T-cell (primary cell): ENCODE measurements at regions not wholly inside any gene's neighbourhood (a gene's known extent, or its start where the extent isn't known, plus 50 kb on each side); places are given as distances from the start of the nearest gene placed in this dataset.

Experiments used
- ATAC-seq, 4 experiments: fragments of 200-7000 bp in 3 of 4; fragments of 150-1000 bp in 1 of 4; cut with Tn5 transposase; replicated peaks in 1 of 4; 1 replicate in 3 of 4; 2 replicates in 1 of 4; pipeline ENCODE4 v1.10.0; 2021; ENCODE audit warnings: moderate library complexity in 3 of 4, mild to moderate bottlenecking in 2 of 4, moderate number of reproducible peaks in 1 of 4
- CTCF ChIA-PET, 2 donors: fragments of 300-600 bp; sonication (Branson Sonifier 250); formaldehyde crosslinking; loops; one replicate each; lab custom pipeline; 2022; ENCODE audit warnings: antibody characterized with exemption in 2 of 2; lab: Charles Lee
- POLR2A ChIA-PET, 2 donors: fragments of 300-600 bp; sonication (Branson Sonifier 250); formaldehyde crosslinking; loops; one replicate each; lab custom pipeline; 2022; ENCODE audit warnings: antibody characterized with exemption in 2 of 2; lab: Charles Lee
- DNase-seq, 35 experiments: peaks; one replicate each; pipeline versions ENCODE4 v3.0.0 to v3.0.0-alpha.2; 2013 to 2023
- H3K27ac ChIP-seq: one replicate; pipeline ENCODE4 v1.5.1; 2013; ENCODE audit warnings: low read length
- H3K27me3 ChIP-seq, 2 experiments: replicated peaks in 1 of 2; 1 replicate in 1 of 2; 2 replicates in 1 of 2; pipeline versions ENCODE4 v1.6.1 to v1.7.0; 2013; ENCODE audit warnings: low read length in 1 of 2, mixed read lengths in 1 of 2; ENCODE audit not compliant: control insufficient read depth in 2 of 2, insufficient read depth in 2 of 2; ENCODE audit errors: extremely low read depth in 1 of 2
- H3K36me3 ChIP-seq, 2 donors: 1 replicate in 1 of 2; 2 replicates in 1 of 2; pipeline versions ENCODE4 v1.6.1 to v1.7.0; 2013; ENCODE audit warnings: low read length in 1 of 2; ENCODE audit not compliant: control insufficient read depth in 2 of 2, insufficient read depth in 1 of 2; ENCODE audit errors: extremely low read depth in 1 of 2
- H3K4me1 ChIP-seq, 2 experiments: 1 replicate in 1 of 2; 2 replicates in 1 of 2; pipeline versions ENCODE4 v1.6.1 to v1.7.0; 2013; ENCODE audit warnings: low read length in 2 of 2, mixed read lengths in 1 of 2; ENCODE audit not compliant: insufficient read depth in 2 of 2, control insufficient read depth in 1 of 2; ENCODE audit errors: extremely low read depth in 1 of 2
- H3K4me3 ChIP-seq, 2 donors: 1 replicate in 1 of 2; 2 replicates in 1 of 2; pipeline versions ENCODE4 v1.5.1 to v1.7.0; 2013; ENCODE audit warnings: mild to moderate bottlenecking in 2 of 2, low read length in 1 of 2, moderate library complexity in 1 of 2; ENCODE audit not compliant: control insufficient read depth in 1 of 2; ENCODE audit errors: extremely low read depth in 1 of 2
- H3K9me3 ChIP-seq: 2 replicates; pipeline ENCODE4 v1.7.0; 2013
- H3K27ac Mint-ChIP-seq, 2 donors: one replicate each; pipeline ENCODE4 v1.8.0; 2020 to 2021; ENCODE audit warnings: mild to moderate bottlenecking in 2 of 2, mixed read lengths in 2 of 2
- H3K27me3 Mint-ChIP-seq, 2 donors: one replicate each; pipeline ENCODE4 v1.8.0; 2021 to 2022; ENCODE audit warnings: mixed read lengths in 2 of 2
- H3K36me3 Mint-ChIP-seq: one replicate; pipeline ENCODE4 v1.8.0; 2021; ENCODE audit warnings: mixed read lengths
- H3K4me1 Mint-ChIP-seq, 3 donors: one replicate each; pipeline ENCODE4 v1.8.0; 2020 to 2022; ENCODE audit warnings: mixed read lengths in 3 of 3, mild to moderate bottlenecking in 1 of 3
- H3K4me3 Mint-ChIP-seq, 3 donors: one replicate each; pipeline ENCODE4 v1.8.0; 2020 to 2022; ENCODE audit warnings: mild to moderate bottlenecking in 3 of 3, mixed read lengths in 3 of 3, moderate library complexity in 3 of 3
- H3K9me3 Mint-ChIP-seq, 3 donors: one replicate each; pipeline ENCODE4 v1.8.0; 2020 to 2022; ENCODE audit warnings: mixed read lengths in 3 of 3
- WGBS: methylation state at CpG from one replicate; pipeline ENCODE4 v1.1.5; 2013; ENCODE audit warnings: missing lambda C conversion rate; ENCODE audit not compliant: insufficient coverage; 5-methylcytosine and 5-hydroxymethylcytosine counted together

- Histone ChIP-seq H3K9me3 (no peaks in the 10 kb centered on the region), H3K36me3 (no peaks in the 10 kb centered on the region), H3K27me3 (no peaks in the 10 kb centered on the region), H3K27ac (no peak overlapping the region), H3K4me1 (no peaks in the 10 kb centered on the region), H3K4me3 (no peak overlapping the region)
- WGBS = no CpG with 5 or more reads among the region's 1 CpG
- H3K4me3 Mint-ChIP-seq = no peak overlapping the region
- no peak overlapping the region for H3K27ac Mint-ChIP-seq
- DNase-seq (no peak), ATAC-seq (no peak)
- no peaks in the 10 kb centered on the region for H3K4me1 Mint-ChIP-seq
- ChIA-PET CTCF (no interaction called here), POLR2A (no interaction called here)
- H3K9me3 Mint-ChIP-seq = peaks cover 8 to 12% (median 9%) of the 10 kb centered on the region in 3 donors
- H3K27me3 Mint-ChIP-seq = no peaks in the 10 kb centered on the region
- no peaks in the 10 kb centered on the region for H3K36me3 Mint-ChIP-seq
Measured at GRCh38 chr10:108791794-108792474, 1131.4 kb downstream of the XPNPEP1 start.

GRCh38 chr10:108791030-108791429 is 1132.3 kb downstream of the XPNPEP1 start:
- ATAC-seq (no peak), DNase-seq (no peak)
- no peaks in the 10 kb centered on the region for H3K27me3 Mint-ChIP-seq
- ChIA-PET POLR2A (no interaction called here), CTCF (no interaction called here)
- H3K36me3 ChIP-seq = no peaks in the 10 kb centered on the region
- no peaks in the 10 kb centered on the region for H3K4me1 Mint-ChIP-seq
- no peak overlapping the region for H3K27ac ChIP-seq
- H3K4me3 ChIP-seq = no peak overlapping the region
- no peaks in the 10 kb centered on the region for H3K9me3 ChIP-seq
- H3K9me3 Mint-ChIP-seq = peaks cover 7 to 12% (median 8%) of the 10 kb centered on the region in 3 donors
- no peaks in the 10 kb centered on the region for H3K4me1 ChIP-seq
- H3K27me3 ChIP-seq = no peaks in the 10 kb centered on the region
- H3K27ac Mint-ChIP-seq = no peak overlapping the region
- no peaks in the 10 kb centered on the region for H3K36me3 Mint-ChIP-seq
- no peak overlapping the region for H3K4me3 Mint-ChIP-seq
- 94% methylated on average over 3 of the region's 4 CpGs for WGBS

- Mint-ChIP-seq H3K9me3 (peaks cover 9 to 16% (median 13%) of the 10 kb centered on the region in 3 donors), H3K36me3 (no peaks in the 10 kb centered on the region), H3K4me1 (no peaks in the 10 kb centered on the region), H3K27ac (no peak overlapping the region), H3K4me3 (no peak overlapping the region), H3K27me3 (no peaks in the 10 kb centered on the region)
- ChIA-PET POLR2A (interaction anchor here in 1 of 2 donors (0.5 kb wide), 1 partner anchor 526 kb away, joined by 3 read pairs; no protein-coding TSS in a partner anchor), CTCF (no interaction called here)
- Histone ChIP-seq H3K36me3 (no peaks in the 10 kb centered on the region), H3K4me1 (no peaks in the 10 kb centered on the region), H3K27ac (no peak overlapping the region), H3K9me3 (no peaks in the 10 kb centered on the region), H3K4me3 (no peak overlapping the region), H3K27me3 (no peaks in the 10 kb centered on the region)
- DNase-seq (no peak), ATAC-seq (no peak)
- no CpG with 5 or more reads among the region's 1 CpG for WGBS
Measured at GRCh38 chr10:108789919-108790318, 1133.4 kb downstream of the XPNPEP1 start.

- ATAC-seq (no peak), DNase-seq (no peak)
- POLR2A ChIA-PET = no interaction called here
- Histone ChIP-seq H3K9me3 (no peaks in the 10 kb centered on the region), H3K36me3 (no peaks in the 10 kb centered on the region), H3K4me3 (no peak overlapping the region), H3K27me3 (no peaks in the 10 kb centered on the region), H3K4me1 (no peaks in the 10 kb centered on the region), H3K27ac (no peak overlapping the region)
- Mint-ChIP-seq H3K4me1 (no peaks in the 10 kb centered on the region), H3K27ac (no peak overlapping the region), H3K4me3 (no peak overlapping the region), H3K9me3 (peaks cover 11 to 19% (median 13%) of the 10 kb centered on the region in 3 donors), H3K27me3 (no peaks in the 10 kb centered on the region), H3K36me3 (no peaks in the 10 kb centered on the region)
- no CpG with 5 or more reads among the region's 2 CpGs for WGBS
- CTCF ChIA-PET = interaction anchor here in 1 of 2 donors (0.6 kb wide), 1 partner anchor 181 kb away, joined by 3 read pairs; no protein-coding TSS in a partner anchor
Measured at GRCh38 chr10:108789336-108789735, 1134.0 kb downstream of the XPNPEP1 start.

GRCh38 chr10:108788891-108789290 is 1134.4 kb downstream of the XPNPEP1 start:
- Mint-ChIP-seq H3K4me1 (no peaks in the 10 kb centered on the region), H3K4me3 (no peak overlapping the region), H3K27me3 (no peaks in the 10 kb centered on the region), H3K27ac (no peak overlapping the region), H3K9me3 (peaks cover 11 to 24% (median 17%) of the 10 kb centered on the region in 3 donors), H3K36me3 (no peaks in the 10 kb centered on the region)
- Histone ChIP-seq H3K9me3 (no peaks in the 10 kb centered on the region), H3K36me3 (no peaks in the 10 kb centered on the region), H3K27ac (no peak overlapping the region), H3K4me3 (no peak overlapping the region), H3K4me1 (no peaks in the 10 kb centered on the region), H3K27me3 (no peaks in the 10 kb centered on the region)
- DNase-seq (no peak), ATAC-seq (no peak)
- POLR2A ChIA-PET = no interaction called here
- CTCF ChIA-PET = interaction anchor here in 1 of 2 donors (0.6 kb wide), 1 partner anchor 182 kb away, joined by 3 read pairs; no protein-coding TSS in a partner anchor
- no CpG with 5 or more reads among the region's 1 CpG for WGBS

- no CpG with 5 or more reads among the region's 1 CpG for WGBS
- H3K9me3 ChIP-seq = no peaks in the 10 kb centered on the region
- Mint-ChIP-seq H3K36me3 (no peaks in the 10 kb centered on the region), H3K4me1 (no peaks in the 10 kb centered on the region), H3K4me3 (no peak overlapping the region), H3K27ac (no peak overlapping the region), H3K27me3 (no peaks in the 10 kb centered on the region), H3K9me3 (peaks cover 11 to 24% (median 18%) of the 10 kb centered on the region in 3 donors)
- H3K36me3 ChIP-seq = no peaks in the 10 kb centered on the region
- no peak overlapping the region for H3K4me3 ChIP-seq
- no peaks in the 10 kb centered on the region for H3K4me1 ChIP-seq
- no peak overlapping the region for H3K27ac ChIP-seq
- no peak for ATAC-seq
- POLR2A ChIA-PET = no interaction called here
- no peak for DNase-seq
- no peaks in the 10 kb centered on the region for H3K27me3 ChIP-seq
- CTCF ChIA-PET = no interaction called here
Measured at GRCh38 chr10:108787932-108788331, 1135.4 kb downstream of the XPNPEP1 start.
